H1 (cell line): ENCODE measurements at regions not wholly inside any gene's neighbourhood (a gene's known extent, or its start where the extent isn't known, plus 50 kb on each side); places are given as distances from the start of the nearest gene placed in this dataset.

Experiments
- CTCF ChIA-PET: fragments of 300-600 bp; sonication (Branson Sonifier 250); formaldehyde crosslinking; loops from one replicate; lab custom pipeline; 2021; ENCODE audit not compliant: partially characterized antibody; lab: Charles Lee
- POLR2A ChIA-PET: fragments of 300-600 bp; sonication (Branson Sonifier 250); formaldehyde crosslinking; loops from one replicate; lab custom pipeline; 2021; ENCODE audit warnings: inconsistent platforms; ENCODE audit not compliant: partially characterized antibody; lab: Charles Lee
- DNase-seq, 2 experiments: peaks; one replicate each; pipeline versions ENCODE4 v3.0.0 to v3.0.0-alpha.2; 2010 to 2022; ENCODE audit warnings: low spot score in 2 of 2, low read depth in 1 of 2, mixed read lengths in 1 of 2
- FAIRE-seq: peaks from 2 replicates; lab custom pipeline; 2011; peaks lifted over from hg19 to GRCh38; lab: Jason Lieb, UNC
- H2AFZ ChIP-seq: 2 replicates; pipeline ENCODE4 v1.8.1; 2012; ENCODE audit warnings: low read length, inconsistent platforms
- H2AK5ac ChIP-seq: 2 replicates; pipeline ENCODE4 v1.6.1; 2013; ENCODE audit warnings: low read depth, low read length
- H2BK120ac ChIP-seq: replicated peaks from 2 replicates; pipeline ENCODE3; 2013; ENCODE audit warnings: low read depth, low read length, inconsistent platforms
- H2BK12ac ChIP-seq: 2 replicates; pipeline ENCODE4 v1.6.1; 2013; ENCODE audit warnings: low read depth, low read length
- H2BK15ac ChIP-seq: 2 replicates; pipeline ENCODE4 v1.6.1; 2013; ENCODE audit warnings: low read length
- H2BK20ac ChIP-seq: 2 replicates; pipeline ENCODE4 v1.6.1; 2013; ENCODE audit warnings: low read length
- H2BK5ac ChIP-seq: 2 replicates; pipeline ENCODE4 v1.6.1; 2013; ENCODE audit warnings: low read depth, low read length
- H3K14ac ChIP-seq: 2 replicates; pipeline ENCODE4 v1.6.1; 2013; ENCODE audit warnings: inconsistent platforms; ENCODE audit not compliant: insufficient read length
- H3K18ac ChIP-seq: 2 replicates; pipeline ENCODE4 v1.6.1; 2013; ENCODE audit warnings: low read length; ENCODE audit errors: extremely low read depth
- H3K23ac ChIP-seq: 2 replicates; pipeline ENCODE4 v1.6.1; 2013; ENCODE audit warnings: inconsistent platforms; ENCODE audit not compliant: insufficient read length
- H3K23me2 ChIP-seq: 2 replicates; pipeline ENCODE4 v1.6.1; 2013; ENCODE audit warnings: low read depth, low read length
- H3K27ac ChIP-seq: 2 replicates; pipeline ENCODE4 v1.6.1; 2011; ENCODE audit warnings: low read depth, low read length, inconsistent platforms
- H3K27me3 ChIP-seq, 4 experiments: replicated peaks in 1 of 4; 1 replicate in 1 of 4; 2 replicates in 3 of 4; pipeline versions ENCODE4 v1.6.1 to v1.8.1; 2011 to 2013; ENCODE audit warnings: low read length in 3 of 4, mild to moderate bottlenecking in 3 of 4, inconsistent platforms in 2 of 4, mixed read lengths in 2 of 4, moderate library complexity in 1 of 4; ENCODE audit not compliant: control insufficient read depth in 3 of 4, insufficient read depth in 3 of 4; ENCODE audit errors: extremely low read depth in 1 of 4
- H3K36me3 ChIP-seq, 4 experiments: 2 replicates each; pipeline versions ENCODE4 v1.6.1 to v1.8.1; 2011 to 2013; ENCODE audit warnings: mild to moderate bottlenecking in 4 of 4, low read length in 3 of 4, moderate library complexity in 2 of 4, control low read depth in 1 of 4, inconsistent platforms in 1 of 4; ENCODE audit not compliant: insufficient read depth in 4 of 4, control insufficient read depth in 2 of 4
- H3K4ac ChIP-seq: replicated peaks from 2 replicates; pipeline ENCODE3; 2013; ENCODE audit warnings: low read length, low read depth, mixed read lengths, inconsistent platforms; ENCODE audit not compliant: insufficient read length
- H3K4me1 ChIP-seq, 4 experiments: replicated peaks in 1 of 4; 1 replicate in 1 of 4; 2 replicates in 3 of 4; pipeline versions ENCODE4 v1.6.1 to v1.8.1; 2011 to 2013; ENCODE audit warnings: low read length in 3 of 4, inconsistent platforms in 2 of 4, mixed read lengths in 1 of 4; ENCODE audit not compliant: insufficient read depth in 4 of 4, control insufficient read depth in 3 of 4
- H3K4me2 ChIP-seq, 2 experiments: 2 replicates each; pipeline versions ENCODE4 v1.6.1 to v1.8.1; 2011 to 2013; ENCODE audit warnings: low read depth in 2 of 2, low read length in 2 of 2, control low read depth in 1 of 2, inconsistent platforms in 1 of 2, mild to moderate bottlenecking in 1 of 2; ENCODE audit not compliant: insufficient read depth in 1 of 2
- H3K4me3 ChIP-seq, 4 experiments: fragments of 200-600, 300-600 bp in 1 of 4; sonication (generic), shearing (Covaris generic), sonication (Bioruptor Twin) in 1 of 4; 2 replicates each; pipeline versions ENCODE4 v1.5.1 to v1.8.1; 2011 to 2016; ENCODE audit warnings: low read length in 4 of 4, low read depth in 3 of 4, control low read depth in 2 of 4, inconsistent platforms in 2 of 4, mild to moderate bottlenecking in 2 of 4, mixed read lengths in 1 of 4, moderate library complexity in 1 of 4; ENCODE audit not compliant: insufficient read depth in 2 of 4; ENCODE audit errors: extremely low read depth in 1 of 4
- H3K56ac ChIP-seq: replicated peaks from 2 replicates; pipeline ENCODE3; 2013; ENCODE audit warnings: low read depth, mild to moderate bottlenecking, mixed read lengths, low read length, inconsistent platforms; ENCODE audit not compliant: insufficient read length
- H3K79me1 ChIP-seq: 2 replicates; pipeline ENCODE4 v1.6.1; 2013; ENCODE audit warnings: low read depth, low read length, control low read depth
- H3K79me2 ChIP-seq, 2 experiments: 2 replicates each; pipeline versions ENCODE4 v1.6.1 to v1.8.1; 2012 to 2013; ENCODE audit warnings: low read length in 2 of 2, mild to moderate bottlenecking in 2 of 2, inconsistent platforms in 1 of 2; ENCODE audit not compliant: insufficient read depth in 2 of 2, control insufficient read depth in 1 of 2
- H3K9ac ChIP-seq, 4 experiments: replicated peaks in 1 of 4; 1 replicate in 1 of 4; 2 replicates in 3 of 4; pipeline versions ENCODE4 v1.6.1 to v1.8.1; 2011 to 2013; ENCODE audit warnings: low read depth in 3 of 4, low read length in 3 of 4, control low read depth in 2 of 4, mild to moderate bottlenecking in 2 of 4, moderate library complexity in 2 of 4, inconsistent platforms in 1 of 4; ENCODE audit errors: extremely low read depth in 1 of 4
- H3K9me3 ChIP-seq, 2 experiments: 2 replicates each; pipeline versions ENCODE4 v1.6.1 to v1.8.1; 2012 to 2013; ENCODE audit warnings: mild to moderate bottlenecking in 2 of 2, moderate library complexity in 2 of 2, control low read depth in 1 of 2, inconsistent platforms in 1 of 2, low read depth in 1 of 2, low read length in 1 of 2, mixed read lengths in 1 of 2; ENCODE audit not compliant: insufficient read depth in 2 of 2
- H4K20me1 ChIP-seq, 2 experiments: replicated peaks in 1 of 2; 2 replicates each; pipeline versions ENCODE3 to v1.8.1; 2011 to 2013; ENCODE audit warnings: inconsistent platforms in 2 of 2, low read length in 2 of 2, mild to moderate bottlenecking in 1 of 2; ENCODE audit not compliant: insufficient read depth in 2 of 2, control insufficient read depth in 1 of 2
- H4K5ac ChIP-seq: 2 replicates; pipeline ENCODE4 v1.6.1; 2013; ENCODE audit warnings: low read length, low read depth, mixed read lengths, inconsistent platforms; ENCODE audit not compliant: insufficient read length
- H4K8ac ChIP-seq: 2 replicates; pipeline ENCODE4 v1.8.0; 2013; ENCODE audit warnings: mild to moderate bottlenecking, moderate library complexity, low read length, inconsistent platforms; ENCODE audit not compliant: insufficient read depth; ENCODE audit errors: extremely low read depth
- H4K91ac ChIP-seq: replicated peaks from 2 replicates; pipeline ENCODE3; 2013; ENCODE audit warnings: low read length, mixed read lengths, inconsistent platforms; ENCODE audit not compliant: insufficient read length
- CEBPB ChIP-seq: IDR thresholded peaks from 2 replicates; pipeline ENCODE4 v1.6.1; 2012; ENCODE audit warnings: low read depth, low read length
- CHD2 ChIP-seq: IDR thresholded peaks from 2 replicates; pipeline ENCODE4 v1.6.1; 2012; ENCODE audit warnings: low read length, improper control_type of control experiment
- CREB1 ChIP-seq: IDR thresholded peaks from 2 replicates; pipeline ENCODE4 v1.6.1; 2012; ENCODE audit warnings: inconsistent platforms
- MAFK ChIP-seq: IDR thresholded peaks from 2 replicates; pipeline ENCODE4 v1.6.1; 2012; ENCODE audit warnings: low read depth, mild to moderate bottlenecking, improper control_type of control experiment, low read length
- MAX ChIP-seq: IDR thresholded peaks from 2 replicates; pipeline ENCODE4 v1.6.1; 2012; ENCODE audit warnings: inconsistent platforms
- SIRT6 ChIP-seq: IDR thresholded peaks from one replicate; pipeline ENCODE4 v1.7.1; 2012; ENCODE audit warnings: low read length, inconsistent platforms
- SUZ12 ChIP-seq: fragments of 200-600 bp; sonication (generic); IDR thresholded peaks from 2 replicates; pipeline ENCODE4 v1.6.1; 2012; ENCODE audit warnings: mild to moderate bottlenecking, inconsistent platforms, low read length, moderate library complexity, mixed read lengths
- whole genome bisulfite sequencing, 2 experiments: shearing (Covaris generic) in 1 of 2; methylation state at CpG; one replicate each; pipeline versions ENCODE4 v1.1.6 to v1.1.7; 2013 to 2015; ENCODE audit warnings: low lambda C conversion rate in 2 of 2, mixed read lengths in 2 of 2, inconsistent platforms in 1 of 2, low coverage in 1 of 2, missing lambda C conversion rate in 1 of 2; ENCODE audit not compliant: insufficient replicate concordance in 2 of 2, insufficient coverage in 1 of 2, insufficient read length in 1 of 2; ENCODE audit errors: extremely low coverage in 1 of 2, missing lambda C conversion rate in 1 of 2; 5-methylcytosine and 5-hydroxymethylcytosine counted together

DNA sequence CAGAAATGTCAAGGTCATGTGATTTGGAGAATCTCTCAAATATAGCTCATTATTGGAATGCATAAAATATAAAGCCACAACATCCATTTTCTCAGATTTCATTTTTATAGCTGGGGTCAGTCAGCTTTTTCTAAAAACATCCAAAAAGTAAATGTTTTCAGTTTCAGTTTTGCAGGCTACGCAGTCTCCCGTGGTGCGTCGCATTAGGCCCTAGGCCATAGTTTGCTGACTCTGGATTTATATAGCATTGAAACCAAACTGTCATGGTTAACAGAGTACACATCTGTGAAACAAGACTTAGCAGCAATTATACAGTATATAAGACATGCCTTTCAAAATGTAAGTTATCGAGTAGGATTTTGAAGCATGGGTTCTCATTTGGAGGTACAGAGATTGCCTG is 140.0 kb downstream of the IRS2 start:
- Histone ChIP-seq H3K4ac (no peak overlapping the region), H2AK5ac (no peak overlapping the region), H3K18ac (no peak overlapping the region), H2BK20ac (no peak overlapping the region), H4K5ac (no peak overlapping the region), H2BK120ac (no peak overlapping the region), H4K20me1 (no peaks in the 10 kb centered on the region), H2BK5ac (no peak overlapping the region), H3K27me3 (no peaks in the 10 kb centered on the region), H3K23me2 (no peaks in the 10 kb centered on the region), H3K56ac (no peak overlapping the region), H3K79me1 (no peaks in the 10 kb centered on the region), H3K23ac (no peak overlapping the region), H3K79me2 (no peaks in the 10 kb centered on the region), H4K91ac (no peak overlapping the region), H4K8ac (no peak overlapping the region), H3K27ac (no peak overlapping the region), H3K9me3 (0 out of 4 replicates have a peak, but pooled peaks cover under 1 to 4% of the 10 kb centered on the region in 2 experiments), H2BK15ac (no peak overlapping the region), H3K4me3 (no peak overlapping the region), H3K14ac (no peak overlapping the region), H3K4me1 (no peaks in the 10 kb centered on the region), H3K9ac (no peak overlapping the region), H2AFZ (no peak overlapping the region), H3K4me2 (no peak overlapping the region), H3K36me3 (no peaks in the 10 kb centered on the region), H2BK12ac (no peak overlapping the region)
- POLR2A ChIA-PET, result no interaction called here
- 98% methylated on average over 5 of the region's 5 CpGs; no CpG with 5 or more reads in 1 of the 2 experiments for WGBS, 2 experiments
- no peak for DNase-seq
- no peak for FAIRE-seq
- CTCF ChIA-PET, result interaction anchor here (1.0 to 1.1 kb wide), 2 partner anchors 137 to 647 kb away, joined by 3 read pairs; no protein-coding TSS in a partner anchor
- TF ChIP-seq MAFK (no peak), CREB1 (no peak), MAX (no peak), CHD2 (no peak), SIRT6 (no peak), SUZ12 (no peak), CEBPB (no peak)
